OCI-LY3 (cell line): ENCODE measurements at regions not wholly inside any gene's neighbourhood (a gene's known extent, or its start where the extent isn't known, plus 50 kb on each side); places are given as distances from the start of the nearest gene placed in this dataset.

Source experiments
- EZH2phosphoT487 ChIP-seq: fragments of 200-600 bp; shearing (Covaris generic); IDR thresholded peaks from 2 replicates; pipeline ENCODE4 v1.6.1; 2018; ENCODE audit warnings: antibody characterized with exemption, mixed run types, low read depth
- TF ChIP-seq, protein P1 (sequence below): fragments of 200-600, 300-600 bp; sonication (generic); IDR thresholded peaks from 2 replicates; pipeline ENCODE4 v1.5.1; 2014; ENCODE audit warnings: antibody characterized with exemption, low read length, low read depth

DNA sequence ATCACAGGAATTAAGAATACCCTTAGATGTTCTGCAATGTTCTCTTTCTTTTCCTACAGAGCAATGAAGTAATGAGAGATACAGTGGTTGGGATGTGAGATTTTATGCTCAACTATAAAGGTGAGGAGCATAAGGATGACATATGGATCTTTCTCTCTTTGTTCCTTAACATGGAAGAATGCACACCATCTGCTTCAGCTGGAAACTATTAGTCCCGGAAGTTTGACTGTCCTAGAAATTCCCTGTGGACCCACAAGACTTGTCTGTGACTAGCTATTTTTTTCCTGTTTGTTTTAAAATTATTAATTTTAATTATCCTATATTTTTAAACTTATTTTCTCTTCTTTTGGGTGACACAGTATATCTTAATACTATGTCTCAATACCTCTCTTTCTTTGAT lies 80.2 kb downstream of the DKK1 start:
- TF ChIP-seq, protein P1, sequence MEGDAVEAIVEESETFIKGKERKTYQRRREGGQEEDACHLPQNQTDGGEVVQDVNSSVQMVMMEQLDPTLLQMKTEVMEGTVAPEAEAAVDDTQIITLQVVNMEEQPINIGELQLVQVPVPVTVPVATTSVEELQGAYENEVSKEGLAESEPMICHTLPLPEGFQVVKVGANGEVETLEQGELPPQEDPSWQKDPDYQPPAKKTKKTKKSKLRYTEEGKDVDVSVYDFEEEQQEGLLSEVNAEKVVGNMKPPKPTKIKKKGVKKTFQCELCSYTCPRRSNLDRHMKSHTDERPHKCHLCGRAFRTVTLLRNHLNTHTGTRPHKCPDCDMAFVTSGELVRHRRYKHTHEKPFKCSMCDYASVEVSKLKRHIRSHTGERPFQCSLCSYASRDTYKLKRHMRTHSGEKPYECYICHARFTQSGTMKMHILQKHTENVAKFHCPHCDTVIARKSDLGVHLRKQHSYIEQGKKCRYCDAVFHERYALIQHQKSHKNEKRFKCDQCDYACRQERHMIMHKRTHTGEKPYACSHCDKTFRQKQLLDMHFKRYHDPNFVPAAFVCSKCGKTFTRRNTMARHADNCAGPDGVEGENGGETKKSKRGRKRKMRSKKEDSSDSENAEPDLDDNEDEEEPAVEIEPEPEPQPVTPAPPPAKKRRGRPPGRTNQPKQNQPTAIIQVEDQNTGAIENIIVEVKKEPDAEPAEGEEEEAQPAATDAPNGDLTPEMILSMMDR, result no peak
- TF ChIP-seq EZH2phosphoT487, result no peak
